HFF-Myc (cell line): ENCODE measurements at regions not wholly inside any gene's neighbourhood (a gene's known extent, or its start where the extent isn't known, plus 50 kb on each side); places are given as distances from the start of the nearest gene placed in this dataset.

ENCODE experiments used
- DNase-seq: peaks from one replicate; pipeline ENCODE4 v3.0.0-alpha.2; 2011; ENCODE audit warnings: low read depth; ENCODE audit errors: extremely low read depth
- H3K4me3 ChIP-seq: replicated peaks from 2 replicates; pipeline ENCODE4 v1.5.1; 2011; ENCODE audit warnings: low read depth, mild to moderate bottlenecking, control low read depth, low read length
- TF ChIP-seq, protein P1 (sequence below): IDR thresholded peaks from 2 replicates; pipeline ENCODE4 v1.5.1; 2012; ENCODE audit warnings: mild to moderate bottlenecking, low read depth, low read length, control low read depth; ENCODE audit errors: missing control alignments

DNA sequence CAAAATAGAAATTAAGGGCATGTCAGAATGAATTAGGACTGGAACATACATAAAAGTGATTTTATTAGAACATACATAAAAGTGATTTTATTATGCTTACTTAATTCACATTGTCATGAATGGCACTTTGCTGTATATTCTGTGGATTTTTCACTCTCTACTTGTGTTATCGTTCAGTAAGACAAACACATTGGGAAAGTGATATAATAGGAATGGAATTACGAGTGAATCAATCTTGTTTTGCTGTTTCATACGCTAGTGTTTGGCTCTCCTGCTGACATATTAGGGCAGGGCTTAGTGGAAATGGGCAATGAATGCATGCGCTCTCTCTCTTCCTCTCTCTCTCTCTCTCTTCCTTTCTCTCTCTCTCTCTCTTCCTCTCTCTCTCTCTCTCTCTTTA, 561.1 kb downstream of the ACTR3B start:
- TF ChIP-seq, protein P1, sequence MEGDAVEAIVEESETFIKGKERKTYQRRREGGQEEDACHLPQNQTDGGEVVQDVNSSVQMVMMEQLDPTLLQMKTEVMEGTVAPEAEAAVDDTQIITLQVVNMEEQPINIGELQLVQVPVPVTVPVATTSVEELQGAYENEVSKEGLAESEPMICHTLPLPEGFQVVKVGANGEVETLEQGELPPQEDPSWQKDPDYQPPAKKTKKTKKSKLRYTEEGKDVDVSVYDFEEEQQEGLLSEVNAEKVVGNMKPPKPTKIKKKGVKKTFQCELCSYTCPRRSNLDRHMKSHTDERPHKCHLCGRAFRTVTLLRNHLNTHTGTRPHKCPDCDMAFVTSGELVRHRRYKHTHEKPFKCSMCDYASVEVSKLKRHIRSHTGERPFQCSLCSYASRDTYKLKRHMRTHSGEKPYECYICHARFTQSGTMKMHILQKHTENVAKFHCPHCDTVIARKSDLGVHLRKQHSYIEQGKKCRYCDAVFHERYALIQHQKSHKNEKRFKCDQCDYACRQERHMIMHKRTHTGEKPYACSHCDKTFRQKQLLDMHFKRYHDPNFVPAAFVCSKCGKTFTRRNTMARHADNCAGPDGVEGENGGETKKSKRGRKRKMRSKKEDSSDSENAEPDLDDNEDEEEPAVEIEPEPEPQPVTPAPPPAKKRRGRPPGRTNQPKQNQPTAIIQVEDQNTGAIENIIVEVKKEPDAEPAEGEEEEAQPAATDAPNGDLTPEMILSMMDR = no peak
- no peak for DNase-seq
- no peak overlapping the region for H3K4me3 ChIP-seq

DNA sequence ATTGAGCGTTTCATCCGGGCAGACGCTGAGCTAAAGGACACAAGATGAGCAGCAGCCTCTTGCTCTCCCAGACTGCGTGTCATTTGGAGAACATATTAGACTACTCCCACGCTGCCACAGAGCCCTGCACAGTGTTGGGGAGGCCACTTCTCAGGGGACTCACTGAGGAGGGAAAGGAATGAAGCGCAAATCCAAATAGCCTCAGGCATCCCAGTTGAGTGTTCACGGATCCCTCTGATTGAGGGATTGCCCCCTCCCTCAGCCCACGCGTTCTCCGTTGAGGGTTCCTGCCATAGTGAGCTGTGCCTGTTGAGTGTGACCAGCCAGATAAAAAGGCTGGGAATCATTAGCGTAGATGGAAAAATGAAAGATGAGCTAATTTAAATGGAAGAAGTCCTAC, 563.4 kb downstream of the ACTR3B start:
- TF ChIP-seq, protein P1 = no peak
- no peak overlapping the region for H3K4me3 ChIP-seq
- no peak for DNase-seq

DNA sequence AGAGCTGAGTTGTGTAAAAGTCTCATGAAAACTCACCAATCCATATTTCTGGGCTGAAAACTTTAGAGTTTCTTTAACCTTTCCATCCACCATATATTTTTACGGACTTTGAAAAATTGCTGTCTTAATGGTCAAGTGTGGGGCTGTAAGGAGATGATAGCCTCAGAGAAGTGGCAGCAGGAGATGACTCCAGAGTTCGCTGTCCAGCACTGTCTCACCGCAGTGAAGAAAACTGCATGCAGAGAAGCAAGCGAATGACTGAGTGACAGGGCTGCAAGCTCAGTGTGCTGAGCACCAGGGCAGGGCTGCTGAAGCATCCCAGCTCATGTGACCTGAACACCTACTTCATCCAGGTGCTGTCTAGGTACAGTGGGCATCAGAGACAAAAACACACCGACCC, 564.5 kb downstream of the ACTR3B start:
- no peak for DNase-seq
- TF ChIP-seq, protein P1 = no peak
- H3K4me3 ChIP-seq = no peak overlapping the region

DNA sequence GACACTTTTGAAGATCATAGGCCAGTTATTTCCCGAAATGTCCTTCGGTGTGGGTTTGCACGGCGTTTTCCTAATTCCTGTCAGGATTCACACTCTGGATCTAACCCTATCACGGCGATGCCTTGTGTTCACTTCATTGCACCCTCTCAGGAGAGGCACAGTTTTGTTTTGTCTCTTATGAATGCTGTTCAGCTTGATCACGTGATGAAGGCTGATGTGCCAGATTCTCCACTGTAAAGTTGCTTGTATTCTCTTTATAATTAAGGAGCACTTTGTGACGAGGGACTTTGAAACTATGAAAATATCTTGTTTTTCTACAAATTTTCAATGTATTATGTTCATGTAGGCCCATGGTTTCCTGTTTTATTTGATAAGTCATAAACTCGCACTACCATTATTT, 568.1 kb downstream of the ACTR3B start:
- TF ChIP-seq, protein P1 = no peak
- H3K4me3 ChIP-seq = no peak overlapping the region
- no peak for DNase-seq

DNA sequence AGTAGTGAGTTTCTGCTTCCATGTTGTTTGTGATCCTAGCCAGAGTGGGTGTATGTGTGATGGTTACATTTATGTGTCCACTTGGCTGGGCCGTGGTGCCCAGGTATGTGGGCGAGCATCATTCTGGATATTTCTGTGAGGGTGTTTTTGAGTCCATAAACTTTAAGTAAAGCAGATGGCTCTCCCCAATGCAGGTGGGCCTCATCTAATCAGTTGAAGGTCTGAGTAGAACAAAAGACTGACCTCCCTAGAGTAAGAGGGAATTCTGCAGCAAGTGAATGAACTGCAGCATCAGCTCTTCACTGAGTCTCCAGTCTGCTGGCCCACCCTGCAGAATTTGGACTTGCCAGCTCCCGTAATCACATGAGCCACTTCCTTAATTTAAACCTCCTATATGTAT, 571.9 kb downstream of the ACTR3B start:
- H3K4me3 ChIP-seq = no peak overlapping the region
- no peak for DNase-seq
- TF ChIP-seq, protein P1 = no peak

DNA sequence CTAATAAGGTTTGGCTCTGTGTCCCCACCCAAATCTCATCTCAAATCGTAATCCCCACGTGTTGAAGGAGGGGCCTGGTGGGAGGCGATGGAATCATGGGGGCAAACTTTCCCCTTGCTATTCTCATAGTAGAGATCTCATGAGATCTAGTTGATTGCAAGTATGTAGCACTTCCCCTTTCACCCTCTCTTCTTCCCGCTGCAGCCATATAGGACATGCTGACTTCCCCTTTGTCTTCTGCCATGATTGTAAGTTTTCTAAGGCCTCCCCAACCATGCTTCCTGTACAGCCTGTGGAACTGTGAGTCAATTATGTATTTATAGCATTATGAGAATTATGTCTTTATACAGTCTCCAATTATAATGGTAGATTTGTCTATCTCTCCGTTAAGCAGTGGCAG, 594.5 kb downstream of the ACTR3B start:
- no peak overlapping the region for H3K4me3 ChIP-seq
- no peak for DNase-seq
- TF ChIP-seq, protein P1 = no peak

DNA sequence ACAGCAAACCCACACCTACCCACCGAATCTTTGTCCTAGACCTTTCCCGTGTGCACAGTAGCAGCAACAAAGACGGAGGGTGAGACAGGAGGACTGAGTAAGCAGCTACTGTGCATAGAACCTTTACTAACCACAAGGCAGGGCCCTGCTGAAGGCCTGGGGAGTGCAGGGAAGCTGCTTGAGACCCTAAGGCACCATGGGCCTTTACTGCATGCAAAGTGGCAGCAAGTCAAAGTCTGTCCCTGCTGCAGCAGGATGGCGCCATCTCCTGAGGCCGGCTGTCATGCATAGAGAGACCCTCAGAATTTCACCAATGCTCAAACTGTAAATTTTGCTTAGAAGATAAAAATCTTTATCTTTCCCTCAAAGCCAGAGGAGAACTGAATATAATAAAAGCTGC, 610.5 kb downstream of the ACTR3B start:
- H3K4me3 ChIP-seq = no peak overlapping the region
- no peak for DNase-seq
- TF ChIP-seq, protein P1 = no peak
